Muscle of leg (tissue), 3 donors: ENCODE measurements at regions not wholly inside any gene's neighbourhood (a gene's known extent, or its start where the extent isn't known, plus 50 kb on each side); places are given as distances from the start of the nearest gene placed in this dataset.

ENCODE experiments used
- DNase-seq: peaks from one replicate; pipeline ENCODE4 v3.0.0; 2013
- H3K27ac ChIP-seq: one replicate; pipeline ENCODE4 v1.5.1; 2013; ENCODE audit warnings: mild to moderate bottlenecking, low read length, control low read depth
- H3K27me3 ChIP-seq: one replicate; pipeline ENCODE4 v1.6.1; 2013; ENCODE audit warnings: low read length; ENCODE audit not compliant: control insufficient read depth, insufficient read depth
- H3K36me3 ChIP-seq: one replicate; pipeline ENCODE4 v1.6.1; 2013; ENCODE audit warnings: low read length; ENCODE audit not compliant: control insufficient read depth, insufficient read depth
- H3K4me1 ChIP-seq: one replicate; pipeline ENCODE4 v1.6.1; 2013; ENCODE audit warnings: low read length; ENCODE audit not compliant: control insufficient read depth, insufficient read depth
- H3K4me3 ChIP-seq: one replicate; pipeline ENCODE4 v1.5.1; 2013; ENCODE audit warnings: low read length, control low read depth
- H3K9me3 ChIP-seq: replicated peaks from 2 replicates; pipeline ENCODE4 v1.6.1; 2013; ENCODE audit warnings: low read depth, low read length; ENCODE audit not compliant: control insufficient read depth
- whole genome bisulfite sequencing: methylation state at CpG from one replicate; pipeline ENCODE4 v1.1.5; 2013; ENCODE audit warnings: missing lambda C conversion rate; ENCODE audit not compliant: insufficient coverage; 5-methylcytosine and 5-hydroxymethylcytosine counted together

- no peak for DNase-seq
- Histone ChIP-seq H3K36me3 (no peaks in the 10 kb centered on the region), H3K27ac (no peak overlapping the region), H3K27me3 (no peaks in the 10 kb centered on the region), H3K9me3 (peaks cover 4% of the 10 kb centered on the region), H3K4me1 (no peaks in the 10 kb centered on the region), H3K4me3 (no peak overlapping the region)
- 38% methylated on average over 5 of the region's 5 CpGs for WGBS
Measured at GRCh38 chr14:95034788-95035187, 122.5 kb downstream of the DICER1 start.

- Histone ChIP-seq H3K27ac (no peak overlapping the region), H3K36me3 (no peaks in the 10 kb centered on the region), H3K27me3 (no peaks in the 10 kb centered on the region), H3K9me3 (peaks cover 4% of the 10 kb centered on the region), H3K4me3 (no peak overlapping the region), H3K4me1 (no peaks in the 10 kb centered on the region)
- no peak for DNase-seq
- WGBS, result 73% methylated on average over 4 of the region's 8 CpGs
Measured at GRCh38 chr14:95033682-95034632, 123.4 kb downstream of the DICER1 start.

GRCh38 chr14:95033031-95033430, 124.3 kb downstream of the DICER1 start:
- no peak overlapping the region for H3K27ac ChIP-seq
- no peaks in the 10 kb centered on the region for H3K27me3 ChIP-seq
- H3K4me1 ChIP-seq, result no peaks in the 10 kb centered on the region
- peaks cover 4% of the 10 kb centered on the region for H3K9me3 ChIP-seq
- H3K4me3 ChIP-seq, result no peak overlapping the region
- WGBS, result no CpG with 5 or more reads among the region's 4 CpGs
- H3K36me3 ChIP-seq, result no peaks in the 10 kb centered on the region
- DNase-seq, result no peak

DNA sequence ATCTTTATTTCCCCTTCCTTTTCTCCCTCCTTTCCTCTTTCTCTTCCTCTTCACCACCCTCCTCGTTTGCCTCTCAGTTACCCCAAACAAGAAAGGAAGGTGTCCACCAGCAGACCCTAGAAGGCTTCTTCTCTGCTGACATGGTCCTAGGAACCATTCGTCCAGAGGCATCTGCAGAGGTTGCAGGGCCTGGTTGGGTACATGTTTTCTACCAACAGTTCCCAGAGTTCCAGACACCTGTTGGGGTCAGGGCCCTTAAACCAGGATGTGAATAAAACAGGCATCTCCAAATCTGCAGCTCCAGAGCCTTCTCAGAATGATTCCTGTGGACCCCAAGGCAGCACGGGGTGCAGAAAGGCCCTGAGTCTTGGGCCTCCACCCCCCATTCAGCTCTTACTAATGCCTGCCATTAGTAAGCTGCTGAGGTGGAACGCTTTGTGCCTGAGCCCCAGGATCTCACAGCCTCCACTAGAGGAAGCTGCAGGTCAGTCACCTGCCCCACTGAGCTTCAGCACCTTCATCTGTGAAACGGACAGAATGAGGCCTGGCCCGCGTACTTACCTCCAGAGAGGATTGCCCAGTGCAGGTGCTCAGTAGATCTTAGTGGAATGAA, 130.4 kb downstream of the DICER1 start:
- 83% methylated on average over 4 of the region's 7 CpGs for WGBS
- no peaks in the 10 kb centered on the region for H3K36me3 ChIP-seq
- H3K4me3 ChIP-seq, result no peak overlapping the region

DNA sequence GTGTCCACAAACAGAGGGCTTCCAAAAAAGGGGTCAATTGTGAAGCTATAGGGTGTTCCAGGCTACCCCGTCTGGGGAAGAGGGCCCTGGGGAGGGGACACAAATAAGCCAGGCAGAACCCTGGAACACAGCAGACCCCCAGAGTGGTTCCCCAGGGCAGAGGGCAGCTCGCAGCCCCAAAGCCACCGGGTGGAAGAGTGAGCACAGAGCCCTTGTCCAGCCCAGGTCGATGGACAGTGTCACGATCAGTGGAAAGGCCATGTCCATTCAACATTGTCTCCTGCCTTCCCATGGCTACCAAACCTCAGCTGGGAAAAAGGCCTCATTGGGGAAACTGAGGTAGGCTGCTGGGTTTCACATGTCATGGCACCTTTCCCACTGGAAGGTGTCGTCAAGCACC, 131.4 kb downstream of the DICER1 start:
- H3K4me3 ChIP-seq, result no peak overlapping the region
- H3K27me3 ChIP-seq, result no peaks in the 10 kb centered on the region
- peaks cover 5% of the 10 kb centered on the region for H3K9me3 ChIP-seq
- DNase-seq, result no peak
- no peaks in the 10 kb centered on the region for H3K4me1 ChIP-seq
- H3K27ac ChIP-seq, result no peak overlapping the region
- H3K36me3 ChIP-seq, result no peaks in the 10 kb centered on the region
- 84% methylated on average over 3 of the region's 6 CpGs for WGBS

More for the DNA sequence above, 130.4 kb downstream of the DICER1 start:
- Histone ChIP-seq H3K27ac (no peak overlapping the region), H3K9me3 (peaks cover under 1% of the 10 kb centered on the region), H3K4me1 (no peaks in the 10 kb centered on the region), H3K27me3 (no peaks in the 10 kb centered on the region)
- DNase-seq, result no peak

- Histone ChIP-seq H3K4me3 (no peak overlapping the region), H3K9me3 (peaks cover 5% of the 10 kb centered on the region), H3K36me3 (no peaks in the 10 kb centered on the region), H3K27me3 (no peaks in the 10 kb centered on the region), H3K4me1 (no peaks in the 10 kb centered on the region), H3K27ac (no peak overlapping the region)
- WGBS, result 69% methylated on average over 1 of the region's 4 CpGs
- DNase-seq, result no peak
Measured at GRCh38 chr14:95025218-95025617, 132.1 kb downstream of the DICER1 start.

GRCh38 chr14:95024380-95024779, 132.9 kb downstream of the DICER1 start:
- Histone ChIP-seq H3K4me3 (no peak overlapping the region), H3K27me3 (no peaks in the 10 kb centered on the region), H3K4me1 (no peaks in the 10 kb centered on the region), H3K9me3 (peaks cover 5% of the 10 kb centered on the region), H3K27ac (no peak overlapping the region), H3K36me3 (no peaks in the 10 kb centered on the region)
- DNase-seq, result no peak
- WGBS, result 91% methylated on average over 4 of the region's 6 CpGs

DNA sequence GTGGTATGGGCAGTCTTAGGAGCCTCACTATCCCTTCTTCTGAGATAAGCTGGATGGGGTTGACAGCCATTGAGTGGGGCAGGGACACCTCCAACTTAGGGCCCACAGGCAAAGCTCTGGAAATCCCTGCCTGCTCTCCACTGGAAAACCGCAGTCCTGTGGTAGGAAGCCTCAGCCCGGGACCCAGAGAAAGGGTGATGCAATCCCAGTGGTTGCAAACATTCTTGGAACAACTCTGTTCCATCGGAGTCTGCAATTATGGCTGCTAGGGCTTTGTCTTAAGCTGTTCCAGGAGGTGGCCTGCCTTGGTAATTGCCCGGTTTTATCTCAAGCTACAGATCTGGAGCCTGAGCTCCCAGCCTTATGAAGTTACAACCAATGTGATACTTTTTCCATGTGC, 133.4 kb downstream of the DICER1 start:
- WGBS, result 80% methylated on average over 3 of the region's 4 CpGs
- no peak for DNase-seq
- Histone ChIP-seq H3K9me3 (peaks cover 5% of the 10 kb centered on the region), H3K27me3 (no peaks in the 10 kb centered on the region), H3K4me1 (no peaks in the 10 kb centered on the region), H3K36me3 (no peaks in the 10 kb centered on the region), H3K27ac (no peak overlapping the region), H3K4me3 (no peak overlapping the region)

- H3K27me3 ChIP-seq, result no peaks in the 10 kb centered on the region
- H3K4me1 ChIP-seq, result no peaks in the 10 kb centered on the region
- no peak overlapping the region for H3K4me3 ChIP-seq
- 85% methylated on average over 3 of the region's 9 CpGs for WGBS
- H3K27ac ChIP-seq, result no peak overlapping the region
- H3K36me3 ChIP-seq, result no peaks in the 10 kb centered on the region
- peaks cover 5% of the 10 kb centered on the region for H3K9me3 ChIP-seq
- no peak for DNase-seq
Measured at GRCh38 chr14:95023115-95023514, 134.2 kb downstream of the DICER1 start.

DNA sequence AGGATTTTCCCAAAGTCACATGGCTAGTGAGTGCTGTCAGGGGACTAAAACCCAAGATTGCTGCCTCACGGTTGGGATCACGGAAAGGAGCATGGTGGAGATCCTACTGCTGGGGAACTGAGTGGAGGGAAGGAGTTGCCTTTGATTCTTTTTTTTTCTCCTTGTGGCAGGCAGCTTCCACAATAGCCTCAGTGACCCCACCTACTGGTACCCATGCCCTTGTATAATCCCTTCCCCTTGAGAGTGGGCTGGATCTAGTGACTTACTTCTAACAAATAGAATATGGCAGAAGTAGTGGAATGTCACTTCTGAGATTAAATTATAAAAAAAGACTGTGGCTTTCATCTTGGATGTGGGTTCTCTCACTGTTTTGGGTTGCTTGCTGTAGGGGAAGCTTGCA, 135.7 kb downstream of the DICER1 start:
- Histone ChIP-seq H3K27me3 (no peaks in the 10 kb centered on the region), H3K9me3 (peaks cover 5% of the 10 kb centered on the region), H3K36me3 (no peaks in the 10 kb centered on the region), H3K4me3 (no peak overlapping the region), H3K27ac (no peak overlapping the region), H3K4me1 (no peaks in the 10 kb centered on the region)
- no peak for DNase-seq
- no CpG with 5 or more reads among the region's 2 CpGs for WGBS
